Heart right ventricle (tissue), 16 donors: ENCODE measurements at regions not wholly inside any gene's neighbourhood (a gene's known extent, or its start where the extent isn't known, plus 50 kb on each side); places are given as distances from the start of the nearest gene placed in this dataset.
"Not testable (repeated sequence)": the region's sequence is repeated elsewhere in the genome, so short reads cannot be mapped to it uniquely, and the experiment has no call there.

Experiments used
- ATAC-seq, 8 donors: fragments of 200-7000 bp; cut with Tn5 transposase; one replicate each; pipeline ENCODE4 v1.9.1; 2020; ENCODE audit warnings: mild to moderate bottlenecking in 8 of 8, moderate library complexity in 8 of 8, moderate number of reproducible peaks in 1 of 8
- DNase-seq, 2 donors: peaks; one replicate each; pipeline ENCODE4 v3.0.0-alpha.2; 2020
- H3K27ac ChIP-seq, 10 donors: fragments of 200-600 bp; sonication (generic) in 2 of 10; one replicate each; pipeline versions ENCODE4 v1.5.0 to v1.8.0; 2020 to 2022; ENCODE audit warnings: mild to moderate bottlenecking in 3 of 10
- H3K27me3 ChIP-seq, 7 donors: fragments of 200-600 bp; one replicate each; pipeline ENCODE4 v1.8.0; 2021 to 2022; ENCODE audit warnings: mild to moderate bottlenecking in 2 of 7
- H3K36me3 ChIP-seq, 9 donors: fragments of 200-600 bp; sonication (generic) in 1 of 9; one replicate each; pipeline versions ENCODE4 v1.5.0 to v1.8.0; 2020 to 2022; ENCODE audit warnings: mild to moderate bottlenecking in 2 of 9
- H3K4me1 ChIP-seq, 9 donors: fragments of 200-600 bp; sonication (generic) in 1 of 9; one replicate each; pipeline versions ENCODE4 v1.5.0 to v1.8.0; 2020 to 2022; ENCODE audit warnings: mild to moderate bottlenecking in 4 of 9
- H3K4me3 ChIP-seq, 10 donors: fragments of 200-600 bp; sonication (generic) in 2 of 10; one replicate each; pipeline versions ENCODE4 v1.5.0 to v1.8.0; 2020 to 2022; ENCODE audit warnings: mild to moderate bottlenecking in 7 of 10, moderate library complexity in 2 of 10
- H3K9me3 ChIP-seq, 11 donors: fragments of 200-600 bp in 10 of 11; sonication (generic) in 2 of 11; one replicate each; pipeline versions ENCODE4 v1.5.0 to v1.8.0; 2013 to 2022; ENCODE audit warnings: mild to moderate bottlenecking in 2 of 11, control low read depth in 1 of 11, moderate library complexity in 1 of 11
- CTCF ChIP-seq, 9 donors: fragments of 200-600 bp; sonication (generic) in 2 of 9; IDR thresholded peaks; one replicate each; pipeline versions ENCODE4 v1.5.0 to v1.8.0; 2021 to 2022; ENCODE audit warnings: antibody characterized with exemption in 9 of 9, mild to moderate bottlenecking in 5 of 9, moderate library complexity in 1 of 9
- WGBS, 2 donors: extraction: QIAGEN DNeasy Blood & Tissue Kit; methylation state at CpG; one replicate each; pipeline ENCODE4 v1.1.7; 2013; ENCODE audit warnings: inconsistent platforms in 1 of 2; 5-methylcytosine and 5-hydroxymethylcytosine counted together
- intact Hi-C, 10 donors: fragments of 100-400 bp; cut with DNase I; formaldehyde crosslinking; loops; one replicate each; pipeline versions ENCODE4 v1.11.1 to v1.14.2; 2022
- donor health status: Arrhythmogenic right ventricular cardiomyopathy.
- donor health status: ischemic (EF 13 %, LVEDD 7.1; RV severe dilation, severe dysfunction).
- donor health status: healthy with polysubstance abuse.
- donor health status: DM: no; HTN: yes; CAD: no.
- donor health status: DM: no; HTN: no; CAD: no.
- donor health status: ischemic (EF 25% LVEDD 6.9; RV normal size, moderate dysfunction).
- donor health status: ischemic (EF 25% LVEDD 5.7; RV mildly dilated, moderate dysfunction).
- donor health status: healthy.
- donor health status: DM: yes; HTN: yes; CAD: no.
- donor health status: Ischemic cardiomyopathy.
- donor health status: ischemic (EF 35%, LVEDD 5.7; RV mildly dilated, moderate dysfunction).
- donor health status: nonischemic (EF 11% LVEDD 7.7; RV severe dilation, severe dysfunction).
- donor health status: DM: yes; HTN: yes; CAD: no.
- donor health status: PGD.
- donor health status: ischemic (EF 29% LVEDD 5.4; RV normal size, mild dysfunction).
- donor health status: nonischemic (EF 23%, LVEDD 6.1; RV moderate dilation, normal function).

GRCh38 chr12:95358111-95359083 is 115.6 kb upstream of the METAP2 start:
- no peak overlapping the region for H3K4me3 ChIP-seq
- no peak for TF ChIP-seq CTCF (IDR thresholded peaks at IDR 0.05)
- no peaks in the 10 kb centered on the region for H3K9me3 ChIP-seq
- 65 to 72% methylated on average over 11 of the region's 11 CpGs for WGBS, 2 donors
- peaks cover 0 to 8% (median 0%) of the 10 kb centered on the region in 9 donors for H3K4me1 ChIP-seq
- peak overlapping the region in 4 of 10 donors; percentile 6 to 64 (median 26) for H3K27ac ChIP-seq
- ATAC-seq = peak in 1 of 8 donors; percentile 55
- no peak for DNase-seq
- H3K36me3 ChIP-seq = no peaks in the 10 kb centered on the region
- intact Hi-C loops = loop anchor here in 4 of 10 donors (10.0 kb wide), 1 partner anchor 176 kb away; no protein-coding TSS in a partner anchor
- no peaks in the 10 kb centered on the region for H3K27me3 ChIP-seq

- whole genome bisulfite sequencing, 2 donors = 71 to 76% methylated on average over 2 of the region's 2 CpGs
- no peak for ATAC-seq
- TF ChIP-seq CTCF (IDR thresholded peaks at IDR 0.05) = no peak
Observed at GRCh38 chr12:95365912-95366311, 108.0 kb upstream of the METAP2 start.

GRCh38 chr12:95368931-95369330 is 105.0 kb upstream of the METAP2 start:
- Histone ChIP-seq H3K9me3 (no peaks in the 10 kb centered on the region), H3K4me3 (no peak overlapping the region), H3K27me3 (no peaks in the 10 kb centered on the region), H3K36me3 (no peaks in the 10 kb centered on the region), H3K27ac (no peak overlapping the region), H3K4me1 (no peaks in the 10 kb centered on the region)
- 71 to 73% methylated on average over 2 of the region's 2 CpGs for WGBS, 2 donors
- ATAC-seq = no peak
- no peak for DNase-seq
- intact Hi-C loops = no loop called here
- TF ChIP-seq CTCF (IDR thresholded peaks at IDR 0.05) = no peak

More at GRCh38 chr12:95365912-95366311, 108.0 kb upstream of the METAP2 start:
- Histone ChIP-seq H3K4me3 (no peak overlapping the region), H3K36me3 (no peaks in the 10 kb centered on the region), H3K4me1 (no peaks in the 10 kb centered on the region), H3K9me3 (no peaks in the 10 kb centered on the region), H3K27me3 (no peaks in the 10 kb centered on the region), H3K27ac (no peak overlapping the region)
- no peak for DNase-seq
- intact Hi-C loops = no loop called here

- no peaks in the 10 kb centered on the region for H3K9me3 ChIP-seq
- no peak overlapping the region for H3K4me3 ChIP-seq
- H3K36me3 ChIP-seq = no peaks in the 10 kb centered on the region
- no peak overlapping the region for H3K27ac ChIP-seq
- no peaks in the 10 kb centered on the region for H3K4me1 ChIP-seq
- 92 to 94% methylated on average over 5 of the region's 5 CpGs for WGBS, 2 donors
- ATAC-seq = no peak
- no peaks in the 10 kb centered on the region for H3K27me3 ChIP-seq
- no peak for DNase-seq
- TF ChIP-seq CTCF (IDR thresholded peaks at IDR 0.05) = no peak
- intact Hi-C loops = no loop called here
Observed at GRCh38 chr12:95371571-95371970, 102.4 kb upstream of the METAP2 start.

GRCh38 chr12:95379481-95379880 is 94.5 kb upstream of the METAP2 start:
- ATAC-seq, DNase-seq, intact Hi-C loops, H3K36me3 ChIP-seq, H3K9me3 ChIP-seq, H3K4me3 ChIP-seq, H3K27me3 ChIP-seq, H3K27ac ChIP-seq: not testable (repeated sequence)
- 79 to 89% methylated on average over 11 to 12 of the region's 23 CpGs for WGBS, 2 donors
- H3K4me1 ChIP-seq = peaks cover 0 to 10% (median 5%) of the 10 kb centered on the region in 9 donors

GRCh38 chr12:95380334-95380733 is 93.6 kb upstream of the METAP2 start:
- peaks cover 3 to 19% (median 12%) of the 10 kb centered on the region in 9 donors for H3K4me1 ChIP-seq
- intact Hi-C loops = loop anchor here in 1 of 10 donors (10.0 kb wide), 1 partner anchor 94 kb away; the partner anchor contains the start of gene METAP2

More at GRCh38 chr12:95380334-95380733, 93.6 kb upstream of the METAP2 start:
- ATAC-seq, H3K36me3 ChIP-seq, H3K9me3 ChIP-seq, H3K27me3 ChIP-seq, H3K27ac ChIP-seq, DNase-seq, H3K4me3 ChIP-seq: not testable (repeated sequence)
- 91 to 92% methylated on average over 14 of the region's 14 CpGs for WGBS, 2 donors
